MM.1S (cell line): ENCODE measurements at regions not wholly inside any gene's neighbourhood (a gene's known extent, or its start where the extent isn't known, plus 50 kb on each side); places are given as distances from the start of the nearest gene placed in this dataset.

Experiments
- DNase-seq: peaks from one replicate; pipeline ENCODE4 v3.0.0-alpha.2; 2015
- H2AFZ ChIP-seq: fragments of 300-600 bp; sonication (generic); 2 replicates; pipeline ENCODE4 v1.6.0; 2016; ENCODE audit warnings: antibody characterized with exemption, low read length
- H3F3A ChIP-seq: fragments of 300-600 bp; sonication (generic); 2 replicates; pipeline ENCODE4 v1.6.1; 2016; ENCODE audit warnings: mild to moderate bottlenecking, antibody characterized with exemption, low read length, moderate library complexity, mixed read lengths; ENCODE audit not compliant: insufficient read depth
- H3K27ac ChIP-seq: fragments of 300-600 bp; sonication (generic); 2 replicates; pipeline ENCODE4 v1.5.1; 2016; ENCODE audit warnings: mild to moderate bottlenecking, low read length
- H3K27me3 ChIP-seq: fragments of 300-600 bp; sonication (generic); replicated peaks from 2 replicates; pipeline ENCODE4 v1.6.0; 2016; ENCODE audit warnings: low read length; ENCODE audit not compliant: insufficient read depth
- H3K36me3 ChIP-seq: fragments of 300-600 bp; sonication (generic); replicated peaks from 2 replicates; pipeline ENCODE4 v1.6.1; 2016; ENCODE audit warnings: mild to moderate bottlenecking, low read length, mixed read lengths; ENCODE audit not compliant: insufficient read depth
- H3K4me1 ChIP-seq: fragments of 300-600 bp; sonication (generic); 2 replicates; pipeline ENCODE4 v1.6.1; 2016; ENCODE audit warnings: low read length, mixed read lengths
- H3K4me2 ChIP-seq: fragments of 300-600 bp; sonication (generic); 2 replicates; pipeline ENCODE4 v1.6.0; 2016; ENCODE audit warnings: low read depth, low read length
- H3K4me3 ChIP-seq: fragments of 300-600 bp; sonication (generic); 2 replicates; pipeline ENCODE4 v1.5.1; 2016; ENCODE audit warnings: low read length, mixed read lengths
- H3K79me2 ChIP-seq: fragments of 300-600 bp; sonication (generic); 2 replicates; pipeline ENCODE4 v1.6.1; 2016; ENCODE audit warnings: mixed run types, low read length, mixed read lengths
- H3K9ac ChIP-seq: fragments of 300-600 bp; sonication (generic); 2 replicates; pipeline ENCODE4 v1.6.1; 2016; ENCODE audit warnings: low read length, mixed read lengths
- H3K9me2 ChIP-seq: fragments of 300-600 bp; sonication (generic); replicated peaks from 2 replicates; pipeline ENCODE4 v1.6.1; 2016; ENCODE audit warnings: mild to moderate bottlenecking, low read length, mixed read lengths; ENCODE audit not compliant: insufficient read depth
- H3K9me3 ChIP-seq: fragments of 300-600 bp; sonication (generic); replicated peaks from 2 replicates; pipeline ENCODE4 v1.6.1; 2016; ENCODE audit warnings: mild to moderate bottlenecking, low read length, mixed read lengths; ENCODE audit not compliant: insufficient read depth
- H4K20me1 ChIP-seq: fragments of 300-600 bp; sonication (generic); 2 replicates; pipeline ENCODE4 v1.6.1; 2016; ENCODE audit warnings: mild to moderate bottlenecking, low read length, moderate library complexity, mixed read lengths; ENCODE audit not compliant: insufficient read depth
- EZH2 ChIP-seq: fragments of 300-600 bp; sonication (generic); optimal IDR thresholded peaks from 2 replicates; pipeline ENCODE3; 2017; ENCODE audit warnings: low read depth, mild to moderate bottlenecking, antibody characterized with exemption, low read length, mixed read lengths
- EZH2phosphoT487 ChIP-seq: fragments of 300-600 bp; sonication (generic); IDR thresholded peaks from 2 replicates; pipeline ENCODE4 v1.6.1; 2018; ENCODE audit warnings: antibody characterized with exemption, low read length
- TF ChIP-seq, protein P1 (sequence below): fragments of 300-600 bp; sonication (generic); IDR thresholded peaks from 2 replicates; pipeline ENCODE4 v1.5.1; 2016; ENCODE audit warnings: antibody characterized with exemption, low read length, mixed read lengths

DNA sequence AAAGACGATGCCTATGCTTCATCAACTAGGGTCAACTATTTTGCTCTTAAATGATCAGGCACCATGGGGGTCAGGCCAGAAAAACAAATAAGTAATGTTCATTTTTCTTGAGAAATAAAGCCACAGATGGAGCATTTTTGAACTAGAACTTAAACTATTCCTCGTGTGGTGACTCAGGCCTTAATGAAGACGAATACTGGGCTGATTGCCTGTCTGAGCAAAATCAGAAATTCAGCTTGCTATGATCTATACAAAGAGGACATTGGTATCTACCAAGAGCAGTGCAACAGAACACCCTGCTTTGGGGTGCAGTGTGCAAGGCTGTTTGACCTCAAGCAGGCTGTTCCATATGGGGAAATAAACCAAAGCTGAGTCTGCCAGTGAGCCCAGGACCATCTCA, 176.0 kb downstream of the NRP2 start:
- Histone ChIP-seq H2AFZ (no peak overlapping the region), H3K27ac (no peak overlapping the region), H3F3A (no peaks in the 10 kb centered on the region), H3K4me1 (no peaks in the 10 kb centered on the region), H4K20me1 (no peaks in the 10 kb centered on the region), H3K79me2 (no peaks in the 10 kb centered on the region), H3K36me3 (no peaks in the 10 kb centered on the region), H3K9me3 (no peaks in the 10 kb centered on the region), H3K9me2 (no peaks in the 10 kb centered on the region), H3K27me3 (no peaks in the 10 kb centered on the region), H3K4me3 (no peak overlapping the region), H3K9ac (no peak overlapping the region), H3K4me2 (no peak overlapping the region)
- DNase-seq: no peak
- TF ChIP-seq, protein P1, sequence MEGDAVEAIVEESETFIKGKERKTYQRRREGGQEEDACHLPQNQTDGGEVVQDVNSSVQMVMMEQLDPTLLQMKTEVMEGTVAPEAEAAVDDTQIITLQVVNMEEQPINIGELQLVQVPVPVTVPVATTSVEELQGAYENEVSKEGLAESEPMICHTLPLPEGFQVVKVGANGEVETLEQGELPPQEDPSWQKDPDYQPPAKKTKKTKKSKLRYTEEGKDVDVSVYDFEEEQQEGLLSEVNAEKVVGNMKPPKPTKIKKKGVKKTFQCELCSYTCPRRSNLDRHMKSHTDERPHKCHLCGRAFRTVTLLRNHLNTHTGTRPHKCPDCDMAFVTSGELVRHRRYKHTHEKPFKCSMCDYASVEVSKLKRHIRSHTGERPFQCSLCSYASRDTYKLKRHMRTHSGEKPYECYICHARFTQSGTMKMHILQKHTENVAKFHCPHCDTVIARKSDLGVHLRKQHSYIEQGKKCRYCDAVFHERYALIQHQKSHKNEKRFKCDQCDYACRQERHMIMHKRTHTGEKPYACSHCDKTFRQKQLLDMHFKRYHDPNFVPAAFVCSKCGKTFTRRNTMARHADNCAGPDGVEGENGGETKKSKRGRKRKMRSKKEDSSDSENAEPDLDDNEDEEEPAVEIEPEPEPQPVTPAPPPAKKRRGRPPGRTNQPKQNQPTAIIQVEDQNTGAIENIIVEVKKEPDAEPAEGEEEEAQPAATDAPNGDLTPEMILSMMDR: no peak
- no peak for TF ChIP-seq EZH2
- no peak for TF ChIP-seq EZH2phosphoT487

DNA sequence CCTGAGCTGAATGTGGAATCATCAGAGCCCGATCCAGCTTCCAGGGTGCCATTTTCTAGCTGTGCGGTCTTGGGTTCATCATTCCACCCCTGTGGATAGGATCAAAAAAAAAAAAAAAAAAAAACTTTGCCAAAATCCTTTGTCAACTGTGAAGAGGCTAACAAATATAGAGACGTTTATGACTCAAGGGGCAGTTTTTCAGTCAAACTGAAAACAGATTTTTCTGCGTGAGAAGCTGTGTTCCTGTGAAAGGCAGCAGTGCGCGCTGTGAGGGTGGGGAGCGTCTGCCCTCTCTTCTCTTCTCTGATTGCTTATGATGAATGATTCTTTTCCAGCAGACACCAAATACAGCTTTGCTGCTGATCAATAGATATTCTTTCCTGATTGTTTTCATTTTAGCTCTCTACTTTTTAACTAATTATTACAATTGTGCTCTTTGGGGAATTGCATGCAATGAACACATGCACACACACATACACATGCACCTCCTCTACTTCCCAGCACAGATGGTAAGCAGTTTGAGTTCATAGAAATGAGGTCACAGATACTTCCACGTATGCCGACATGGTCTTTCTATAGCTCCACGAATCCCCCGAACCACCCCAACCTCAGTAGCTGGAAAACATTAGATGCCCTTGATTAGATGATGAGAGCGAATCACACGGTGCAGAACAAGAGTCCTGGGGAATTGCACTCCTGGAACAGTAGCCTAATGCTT, 175.4 kb downstream of the NRP2 start:
- no peak for DNase-seq
- no peak overlapping the region for H3K27ac ChIP-seq
- H3K4me1 ChIP-seq: no peaks in the 10 kb centered on the region
- no peaks in the 10 kb centered on the region for H4K20me1 ChIP-seq
- no peak for TF ChIP-seq EZH2phosphoT487
- no peak for TF ChIP-seq EZH2
- TF ChIP-seq, protein P1: no peak
- no peak overlapping the region for H3K4me3 ChIP-seq
- no peak overlapping the region for H2AFZ ChIP-seq
- no peaks in the 10 kb centered on the region for H3K36me3 ChIP-seq
- H3K9me2 ChIP-seq: no peaks in the 10 kb centered on the region
- H3K79me2 ChIP-seq: no peaks in the 10 kb centered on the region
- no peak overlapping the region for H3K9ac ChIP-seq
- no peaks in the 10 kb centered on the region for H3F3A ChIP-seq
- no peak overlapping the region for H3K4me2 ChIP-seq
- H3K9me3 ChIP-seq: no peaks in the 10 kb centered on the region
- no peaks in the 10 kb centered on the region for H3K27me3 ChIP-seq

GRCh38 chr2:205852457-205852856, 170.2 kb downstream of the NRP2 start:
- no peaks in the 10 kb centered on the region for H3K4me1 ChIP-seq
- DNase-seq: no peak

More at GRCh38 chr2:205852457-205852856, 170.2 kb downstream of the NRP2 start:
- TF ChIP-seq, protein P1: no peak
- no peak for TF ChIP-seq EZH2
- no peak for TF ChIP-seq EZH2phosphoT487
- H3F3A ChIP-seq: no peaks in the 10 kb centered on the region
- H3K9me3 ChIP-seq: no peaks in the 10 kb centered on the region
- no peak overlapping the region for H3K4me3 ChIP-seq
- H3K4me2 ChIP-seq: no peak overlapping the region
- no peaks in the 10 kb centered on the region for H3K9me2 ChIP-seq
- no peaks in the 10 kb centered on the region for H3K36me3 ChIP-seq
- no peaks in the 10 kb centered on the region for H4K20me1 ChIP-seq
- no peaks in the 10 kb centered on the region for H3K79me2 ChIP-seq
- H3K9ac ChIP-seq: no peak overlapping the region
- no peaks in the 10 kb centered on the region for H3K27me3 ChIP-seq
- no peak overlapping the region for H3K27ac ChIP-seq
- no peak overlapping the region for H2AFZ ChIP-seq
